NCI-H128 (cell line): ENCODE measurements at regions not wholly inside any gene's neighbourhood (a gene's known extent, or its start where the extent isn't known, plus 50 kb on each side); places are given as distances from the start of the nearest gene placed in this dataset.

Experiments used
- DNase-seq: peaks from one replicate; lab custom pipeline; 2025; ENCODE audit not compliant: unreplicated experiment; lab: John Stamatoyannopoulos, UW

GRCh38 chr14:104355101-104356019 is 217.0 kb downstream of the KIF26A start:
- DNase-seq, result no peak

DNA sequence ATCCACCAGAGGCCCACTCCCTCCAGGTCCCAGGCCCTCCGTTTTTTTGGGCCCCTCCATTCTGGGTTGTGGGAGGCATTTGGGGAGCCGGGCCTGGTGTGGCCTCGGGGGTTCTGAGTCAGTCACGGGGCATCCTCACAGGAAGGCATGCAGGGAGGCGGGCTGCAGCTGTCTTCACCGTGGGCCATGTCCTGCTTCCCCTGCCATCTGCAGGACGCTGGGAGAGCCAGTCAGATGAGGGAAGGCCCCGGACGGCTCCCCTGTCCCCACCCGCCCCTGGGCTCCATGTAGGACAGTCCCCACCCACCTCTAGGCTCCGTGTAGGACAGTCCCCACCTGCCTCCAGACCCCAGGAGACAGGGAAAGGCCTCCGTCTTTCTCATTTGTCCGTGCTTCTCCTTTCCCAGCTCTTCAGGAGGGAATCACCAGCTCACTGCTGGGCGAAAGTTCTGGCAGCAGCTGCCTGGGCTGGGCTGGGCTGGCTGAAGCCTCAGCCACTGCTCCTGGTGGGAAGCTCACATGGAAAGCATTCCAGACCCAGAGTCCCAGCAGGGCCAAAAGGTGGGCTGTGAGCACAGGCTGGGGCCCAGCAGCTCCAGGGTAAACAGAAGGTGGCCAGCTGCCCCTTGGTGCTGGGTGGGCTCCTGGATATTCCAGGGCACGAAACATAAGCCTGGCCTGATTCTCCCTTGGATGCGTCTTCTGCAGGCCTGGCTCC is 217.8 kb downstream of the KIF26A start:
- DNase-seq, result no peak

GRCh38 chr14:104356738-104357688 is 218.6 kb downstream of the KIF26A start:
- DNase-seq, result no peak

DNA sequence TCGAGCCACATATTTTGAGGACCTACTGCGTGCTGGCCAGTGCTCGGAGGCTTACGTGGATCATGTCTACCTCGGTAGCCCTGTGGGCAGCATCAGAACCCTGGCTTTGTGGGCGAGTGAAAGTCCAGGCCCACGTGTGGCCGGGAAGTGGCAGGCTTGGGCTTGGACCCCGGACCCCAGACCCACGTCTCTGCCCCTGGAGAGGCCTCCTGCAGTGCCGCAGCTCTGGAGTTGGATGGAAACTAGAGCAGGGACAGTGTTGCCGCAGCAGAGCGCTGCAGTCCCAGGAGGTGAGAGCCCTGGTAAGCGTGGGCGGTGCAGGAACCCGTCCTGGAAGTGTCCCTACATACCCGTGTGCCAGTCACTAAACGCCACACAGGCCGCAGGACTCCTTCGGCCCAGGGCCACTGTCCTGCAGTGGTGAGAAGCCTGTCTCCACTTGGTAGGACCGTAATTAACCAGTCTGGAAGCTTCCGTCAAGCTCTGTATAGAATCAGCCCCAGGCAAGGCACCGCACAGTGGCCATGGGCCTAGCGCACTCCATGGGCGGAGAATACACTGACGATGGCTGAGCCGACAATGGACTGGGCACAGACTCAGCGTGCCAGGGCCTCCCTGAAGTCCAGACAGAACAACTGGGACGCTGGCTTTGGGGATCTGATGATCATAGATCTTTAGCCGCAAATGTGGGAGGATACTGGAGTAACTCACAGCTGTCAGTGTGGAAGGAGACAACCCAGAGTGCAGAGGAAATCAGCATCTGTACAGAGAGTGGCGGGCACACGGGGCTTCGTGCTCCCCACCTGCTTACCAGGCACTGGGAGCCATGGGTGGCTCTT is 219.5 kb downstream of the KIF26A start:
- DNase-seq, result no peak

GRCh38 chr14:104358528-104359300 is 220.3 kb downstream of the KIF26A start:
- DNase-seq, result no peak

- no peak for DNase-seq
Measured at GRCh38 chr14:104359301-104359968, 220.1 kb upstream of the C14orf180 start.

DNA sequence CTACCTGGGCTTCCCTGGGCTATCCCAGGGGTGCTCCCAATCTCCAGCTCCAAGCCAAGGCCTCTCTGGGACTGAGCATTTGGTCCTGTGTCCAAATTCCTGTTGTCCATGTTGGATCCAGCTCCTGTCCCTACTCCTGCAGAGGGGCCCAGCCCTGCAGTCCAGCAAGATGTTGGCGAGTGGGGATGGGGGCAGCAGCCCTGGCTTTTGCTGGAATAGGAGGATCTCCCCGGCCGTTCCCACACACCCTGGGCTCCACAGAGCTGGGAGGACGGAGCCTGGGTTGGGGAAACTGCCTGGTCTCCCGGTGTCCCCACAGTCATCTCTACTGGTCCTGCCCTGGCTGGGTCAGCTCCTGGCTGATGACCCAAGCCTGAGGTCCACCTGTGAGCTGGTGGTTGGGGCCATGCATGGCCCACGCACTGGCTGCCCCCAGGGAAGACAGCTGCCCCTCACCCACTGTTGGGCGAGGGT is 219.6 kb upstream of the C14orf180 start:
- DNase-seq, result no peak

GRCh38 chr14:104360501-104360900 is 219.1 kb upstream of the C14orf180 start:
- DNase-seq, result no peak

DNA sequence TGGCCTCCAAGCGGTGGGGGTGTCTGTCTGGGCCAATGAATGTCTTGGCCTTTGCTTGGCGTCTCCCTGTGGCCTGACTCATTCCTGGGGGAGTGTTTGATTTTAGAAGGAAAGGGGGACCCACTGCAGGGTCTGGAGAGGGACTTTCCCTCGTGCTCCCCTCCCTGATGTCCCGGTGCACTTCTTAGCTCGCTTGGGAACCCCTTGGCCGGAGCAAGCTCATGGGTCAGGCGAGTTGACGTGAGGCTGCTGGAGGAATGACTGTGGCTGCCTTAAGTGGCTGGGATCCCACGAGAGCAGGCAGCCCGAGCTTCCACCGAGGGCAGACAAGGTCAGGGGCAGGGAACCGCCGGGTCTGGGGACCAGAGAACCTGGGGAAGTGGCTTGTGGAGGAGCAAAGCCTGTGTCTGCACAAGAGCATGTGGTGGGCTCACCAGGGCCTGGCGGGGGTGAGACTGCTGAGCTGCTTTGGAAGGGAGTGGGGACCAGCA is 218.4 kb upstream of the C14orf180 start:
- DNase-seq, result no peak

DNA sequence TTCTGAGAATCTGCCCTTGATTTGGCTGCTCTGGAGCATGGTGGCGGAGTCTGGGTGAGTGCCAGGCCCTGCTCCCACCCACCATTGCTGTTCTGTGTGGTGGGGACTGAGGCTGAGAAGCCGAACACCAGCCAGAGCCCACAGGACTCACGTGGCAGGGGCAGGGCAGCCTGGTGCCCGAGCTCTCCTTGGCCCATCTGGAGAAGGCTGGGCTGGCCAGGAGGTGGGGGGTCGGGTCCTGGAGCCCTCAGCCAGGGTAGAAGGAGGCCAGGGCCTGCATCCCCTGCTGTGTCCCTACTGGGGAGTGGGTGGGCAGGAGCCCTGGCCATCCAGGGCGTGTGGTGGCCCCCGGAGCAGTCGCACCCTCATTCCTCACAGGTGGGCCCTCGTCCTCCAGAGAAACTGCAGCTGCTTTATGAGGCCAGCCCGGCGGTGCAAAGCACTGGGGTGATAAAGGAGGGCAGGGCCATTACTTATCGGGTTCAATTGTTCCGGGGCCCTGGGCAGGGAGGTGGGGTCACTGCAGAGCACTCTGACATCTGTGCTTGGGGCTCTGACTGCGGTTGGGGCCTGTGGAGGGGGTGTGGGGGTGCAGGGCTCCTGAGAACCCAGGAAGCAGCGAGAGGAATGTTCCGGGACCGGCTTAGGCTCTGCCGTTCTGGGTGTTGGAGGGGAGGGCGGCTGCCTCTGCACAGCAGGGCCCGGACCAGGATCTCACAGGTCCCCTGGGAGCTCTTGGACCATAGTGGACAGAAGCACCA is 217.5 kb upstream of the C14orf180 start:
- no peak for DNase-seq

- DNase-seq, result no peak
Measured at GRCh38 chr14:104362761-104363605, 216.6 kb upstream of the C14orf180 start.

DNA sequence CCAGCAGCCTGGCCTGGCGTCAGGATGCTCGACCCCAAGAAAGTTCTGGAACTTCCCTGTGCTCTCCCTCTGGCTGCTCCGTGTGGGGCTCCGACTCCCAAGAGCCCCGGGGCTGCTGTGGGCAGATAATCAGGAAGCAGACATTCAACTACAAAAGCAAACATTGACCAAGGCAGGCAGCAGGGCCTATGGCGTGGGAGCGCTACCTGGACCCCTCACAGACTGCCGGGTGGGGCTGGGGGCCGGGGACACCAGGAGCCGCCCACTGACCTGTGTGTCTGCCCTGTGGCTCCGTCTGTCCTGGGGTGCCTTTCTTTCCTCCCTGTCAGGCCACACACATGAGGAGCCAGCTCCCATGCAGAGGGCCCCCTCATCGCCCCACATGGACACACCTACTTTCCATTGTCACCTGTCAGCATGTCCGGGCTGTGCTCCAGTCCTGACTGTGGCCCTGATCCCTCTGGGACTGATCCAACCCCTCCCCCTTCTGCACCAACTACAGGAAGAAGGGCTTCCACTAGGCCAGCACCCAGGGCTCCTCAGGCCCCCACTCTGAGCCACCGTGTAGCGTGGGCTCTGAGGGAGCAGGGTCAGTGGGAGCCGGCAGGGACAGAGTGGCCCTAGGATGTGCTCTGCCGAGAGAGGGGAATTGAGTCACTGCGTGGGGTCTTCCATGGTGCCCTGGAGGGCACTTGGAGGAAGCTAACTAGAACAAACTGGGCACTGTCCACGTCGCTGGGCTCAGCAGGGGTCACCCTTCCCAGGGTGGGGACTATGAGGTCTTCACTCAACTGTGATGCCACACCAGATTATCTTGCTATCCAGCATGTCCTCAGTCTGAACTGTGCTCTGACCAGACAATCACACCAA is 215.4 kb upstream of the C14orf180 start:
- no peak for DNase-seq

DNA sequence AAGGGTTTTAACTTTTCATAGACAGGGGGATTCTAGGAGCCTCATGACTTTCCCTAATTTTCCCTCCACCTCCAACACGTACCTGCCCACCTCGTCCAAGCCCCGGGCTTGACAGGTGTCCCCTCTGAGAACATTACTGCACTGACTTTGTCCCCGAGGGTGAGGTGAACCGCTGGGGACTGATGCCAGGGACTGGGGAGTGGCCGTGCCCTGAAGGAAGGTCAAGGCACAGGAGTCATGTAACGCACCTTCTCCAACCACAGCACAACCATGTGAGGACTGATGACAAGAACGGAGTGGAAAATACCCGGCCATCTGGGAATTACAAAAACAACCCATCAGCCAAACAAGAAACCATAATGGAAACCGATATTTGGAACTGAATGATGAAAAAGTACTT is 214.7 kb upstream of the C14orf180 start:
- DNase-seq, result no peak

DNA sequence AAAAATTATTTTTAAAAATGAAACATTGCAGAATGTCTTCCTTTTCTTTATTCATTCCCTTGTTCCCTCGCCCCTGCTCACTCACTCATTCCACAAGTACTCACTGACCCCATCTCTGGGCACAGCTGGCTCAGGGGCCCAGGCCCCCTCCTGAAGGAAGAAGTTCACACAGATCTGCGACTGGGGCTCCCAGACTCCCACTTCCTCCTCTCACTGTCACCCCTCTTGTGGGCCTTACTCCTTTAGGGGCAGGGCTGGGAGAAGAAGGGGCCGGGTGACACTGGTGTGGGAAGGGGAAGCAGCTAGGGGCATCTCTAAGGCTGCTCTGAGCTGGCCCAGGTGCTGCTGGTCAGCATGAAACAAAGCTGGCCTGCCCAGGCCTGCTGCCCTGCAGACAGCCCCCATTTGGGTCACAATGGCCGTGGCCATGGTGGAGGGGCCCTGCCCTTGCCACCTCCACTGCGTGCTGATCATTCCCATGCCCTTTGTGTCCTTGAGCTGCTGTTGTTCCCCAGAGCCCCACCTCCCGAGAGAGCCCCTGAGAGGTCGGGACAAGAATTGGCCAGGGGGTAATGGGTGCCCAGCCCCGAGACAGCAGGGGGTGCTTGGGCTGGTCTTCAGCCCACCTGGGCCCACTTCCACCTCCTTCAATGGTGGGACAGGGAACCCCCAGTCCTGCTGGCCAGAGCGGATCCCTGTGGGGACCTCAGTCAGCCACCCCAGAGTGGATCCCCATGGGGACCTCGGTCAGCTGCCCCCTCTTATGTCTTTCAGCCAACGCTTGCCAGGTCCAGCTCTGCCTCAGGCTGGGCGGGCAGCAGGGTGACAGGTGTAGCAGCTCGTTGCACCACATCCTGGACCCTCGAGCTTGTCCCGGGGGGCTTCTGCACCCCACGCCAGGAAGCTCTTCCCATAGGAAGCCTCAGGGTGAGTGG is 212.4 kb upstream of the C14orf180 start:
- no peak for DNase-seq
